OCI-LY1 (cell line): ENCODE measurements at regions not wholly inside any gene's neighbourhood (a gene's known extent, or its start where the extent isn't known, plus 50 kb on each side); places are given as distances from the start of the nearest gene placed in this dataset.

ENCODE experiments used
- CTCF ChIP-seq: fragments of 200-600 bp; sonication (generic), shearing (Covaris generic); IDR thresholded peaks from 2 replicates; pipeline ENCODE4 v1.5.1; 2017; ENCODE audit warnings: mild to moderate bottlenecking, antibody characterized with exemption, low read length, moderate library complexity, mixed read lengths
- EZH2 ChIP-seq: fragments of 200-600 bp; sonication (generic), shearing (Covaris generic); IDR thresholded peaks from 2 replicates; pipeline ENCODE4 v1.8.0; 2017; ENCODE audit warnings: borderline replicate concordance, mixed run types, mild to moderate bottlenecking, antibody characterized with exemption, low read length, moderate library complexity, mixed read lengths

DNA sequence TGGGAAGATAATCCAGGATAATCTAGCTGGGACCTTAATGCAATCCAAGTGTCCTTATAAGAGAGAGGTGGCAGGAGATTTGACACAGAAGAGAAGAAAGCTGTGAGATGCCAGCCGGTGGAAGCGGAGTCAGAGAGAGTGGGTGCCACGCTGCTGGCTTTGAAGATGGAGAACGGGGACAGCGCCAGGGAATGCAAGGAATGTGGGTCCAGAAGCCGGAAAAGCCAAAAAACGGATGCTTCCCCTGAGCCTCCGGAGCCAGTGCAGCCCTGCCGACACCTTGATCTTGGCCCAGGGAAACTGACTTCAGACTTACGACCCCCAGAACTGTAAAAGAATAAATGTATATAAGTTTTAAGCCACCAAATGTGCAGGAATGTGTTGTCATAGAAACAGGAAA is 152.6 kb downstream of the ZNF281 start:
- TF ChIP-seq CTCF: no peak
- TF ChIP-seq EZH2: no peak
